DLD1 (cell line): ENCODE measurements at regions not wholly inside any gene's neighbourhood (a gene's known extent, or its start where the extent isn't known, plus 50 kb on each side); places are given as distances from the start of the nearest gene placed in this dataset.

ENCODE experiments used
- in situ Hi-C: cut with HindIII; loops from 2 replicates; pipeline ENCODE4 v1.10.0; 2017; ENCODE audit warnings: low sequenced_read_pairs

DNA sequence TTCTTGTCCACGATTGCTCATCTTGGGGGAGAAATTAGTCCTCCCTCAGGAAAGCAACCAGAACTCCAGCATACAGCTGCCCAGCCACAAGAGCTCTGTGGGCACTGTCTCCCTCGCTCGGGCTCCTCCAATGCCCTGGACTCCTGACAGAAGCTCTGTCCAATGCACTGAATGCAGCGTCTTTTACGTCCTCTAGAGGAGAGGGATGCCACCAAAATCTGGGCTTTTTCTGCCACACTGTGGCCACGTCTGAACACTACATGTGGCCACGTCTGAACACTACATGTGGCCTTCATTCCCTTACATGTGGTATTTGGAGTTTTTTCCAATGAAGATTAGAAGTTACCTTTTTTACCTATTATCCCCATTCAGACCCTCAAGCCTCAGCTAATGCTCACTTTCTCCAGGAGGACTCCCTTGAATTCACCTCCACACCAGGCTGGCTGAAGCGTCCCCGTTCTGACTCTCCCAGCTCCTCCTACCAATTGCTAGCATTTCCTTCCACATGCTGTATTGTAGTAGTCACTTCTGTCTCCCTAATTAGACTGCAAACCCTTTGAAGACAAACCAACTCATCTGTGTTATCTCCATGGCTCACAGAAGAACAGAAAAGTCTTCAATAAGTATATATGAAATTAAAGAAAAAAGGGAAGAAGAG is 134.3 kb upstream of the PDE1C start:
- in situ Hi-C loops: no loop called here

- in situ Hi-C loops: no loop called here
Measured at GRCh38 chr7:32200646-32201045, 130.4 kb upstream of the PDE1C start.

DNA sequence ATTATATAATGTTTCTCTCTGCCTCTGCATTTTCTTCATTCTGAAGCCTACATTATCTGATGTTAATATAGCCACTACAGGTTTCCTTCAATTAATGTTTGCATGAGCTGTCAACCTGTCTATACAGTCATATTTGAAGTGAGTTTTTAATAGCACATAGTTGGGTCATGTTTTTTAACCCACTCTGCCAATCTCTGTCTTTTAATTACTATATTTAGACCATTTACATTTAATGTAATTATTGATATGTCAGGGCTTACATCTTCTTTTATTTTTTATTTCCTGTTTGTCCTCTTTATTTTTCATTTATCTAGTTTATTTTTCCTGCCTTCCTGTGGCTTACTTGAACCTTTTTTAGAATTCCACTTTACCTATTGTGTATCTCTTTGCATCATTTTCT is 124.3 kb upstream of the PDE1C start:
- in situ Hi-C loops: no loop called here

- in situ Hi-C loops: no loop called here
Measured at GRCh38 chr7:32191305-32191704, 121.1 kb upstream of the PDE1C start.

DNA sequence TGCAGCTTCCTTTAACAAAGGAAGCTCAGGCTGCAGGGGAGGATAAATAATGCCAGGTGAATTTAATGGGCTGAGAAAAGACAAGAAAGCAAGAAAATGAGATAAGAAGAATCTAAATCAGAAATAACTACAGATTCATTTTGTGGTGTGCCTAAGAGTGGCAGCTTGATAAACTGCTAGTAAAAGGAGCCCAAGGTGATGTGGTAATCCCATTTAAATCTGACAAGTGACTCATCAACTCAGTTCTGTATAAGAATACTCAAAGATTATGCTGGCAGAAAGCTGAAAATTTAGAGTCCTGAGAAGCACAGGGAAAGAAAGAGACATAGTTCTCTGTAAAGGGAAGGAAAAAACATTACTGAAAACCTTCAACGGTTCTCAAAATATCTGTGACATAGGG is 109.4 kb upstream of the PDE1C start:
- in situ Hi-C loops: no loop called here

- in situ Hi-C loops: no loop called here
Measured at GRCh38 chr7:32178677-32179366, 108.6 kb upstream of the PDE1C start.

- in situ Hi-C loops: no loop called here
Measured at GRCh38 chr7:32177232-32177631, 107.0 kb upstream of the PDE1C start.

GRCh38 chr7:32175099-32175498 is 104.9 kb upstream of the PDE1C start:
- in situ Hi-C loops: no loop called here

- in situ Hi-C loops: no loop called here
Measured at GRCh38 chr7:32171248-32171647, 101.0 kb upstream of the PDE1C start.

DNA sequence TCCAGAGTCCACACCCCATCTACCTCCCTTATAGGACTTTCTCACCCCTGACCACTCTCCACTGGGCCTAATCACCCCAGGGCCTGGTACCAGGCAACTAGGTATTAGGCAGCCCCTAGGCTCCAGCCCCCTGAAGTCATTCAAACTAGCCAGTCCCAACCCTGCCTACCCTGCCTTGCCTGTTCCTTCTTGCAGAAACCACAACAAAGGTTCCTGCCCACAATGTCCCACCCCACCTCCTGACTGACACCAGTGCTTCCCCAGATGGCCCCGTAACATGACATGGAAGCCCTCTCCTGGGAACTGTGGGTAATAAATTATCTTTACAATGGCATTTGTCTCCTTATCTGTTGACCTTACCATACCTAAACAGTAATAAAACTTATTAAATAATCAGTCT is 100.6 kb upstream of the PDE1C start:
- in situ Hi-C loops: no loop called here

- in situ Hi-C loops: no loop called here
Measured at GRCh38 chr7:32169228-32169627, 99.0 kb upstream of the PDE1C start.

GRCh38 chr7:32167815-32168214 is 97.6 kb upstream of the PDE1C start:
- in situ Hi-C loops: no loop called here

DNA sequence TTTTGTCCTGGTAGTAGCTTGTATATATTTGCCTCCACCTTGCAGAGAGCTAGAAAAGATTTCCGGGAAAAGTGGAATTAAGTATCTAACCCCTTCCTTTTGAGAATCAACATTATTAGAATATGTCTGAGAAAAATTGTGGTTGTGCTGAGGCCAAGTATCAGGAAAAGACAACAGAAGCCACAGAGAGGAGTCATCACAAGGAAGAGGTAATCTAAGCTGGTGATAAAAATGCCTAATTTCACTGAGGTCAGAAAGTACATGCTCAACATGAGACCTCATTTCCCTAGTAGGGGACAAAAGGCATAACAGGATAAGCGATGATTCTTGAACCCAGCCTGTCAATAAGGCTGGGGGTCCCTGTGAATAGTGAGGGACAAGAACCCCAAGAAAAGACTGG is 97.0 kb upstream of the PDE1C start:
- in situ Hi-C loops: no loop called here

- in situ Hi-C loops: no loop called here
Measured at GRCh38 chr7:32164341-32164996, 94.3 kb upstream of the PDE1C start.

- in situ Hi-C loops: no loop called here
Measured at GRCh38 chr7:32163896-32164295, 93.7 kb upstream of the PDE1C start.

- in situ Hi-C loops: no loop called here
Measured at GRCh38 chr7:32163141-32163806, 93.1 kb upstream of the PDE1C start.

DNA sequence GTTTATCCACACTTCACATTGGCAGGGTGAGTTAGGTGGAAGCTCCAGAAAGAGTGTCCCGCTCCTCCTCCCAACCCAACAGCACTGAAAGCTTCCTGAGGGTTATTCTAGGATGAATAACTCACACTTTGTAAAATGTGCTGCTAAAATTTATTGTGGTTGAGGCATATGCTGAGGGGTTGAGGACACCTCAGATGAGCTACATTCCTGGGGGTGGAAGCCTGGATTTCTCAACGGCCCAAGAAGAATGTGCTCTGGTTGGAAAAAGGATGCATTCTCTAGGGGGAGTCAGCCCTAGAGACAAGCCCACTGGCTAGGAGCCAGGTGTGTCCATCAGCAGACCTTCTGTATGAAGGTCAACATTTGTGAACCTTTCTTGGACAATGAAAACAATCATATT is 91.5 kb upstream of the PDE1C start:
- in situ Hi-C loops: no loop called here

DNA sequence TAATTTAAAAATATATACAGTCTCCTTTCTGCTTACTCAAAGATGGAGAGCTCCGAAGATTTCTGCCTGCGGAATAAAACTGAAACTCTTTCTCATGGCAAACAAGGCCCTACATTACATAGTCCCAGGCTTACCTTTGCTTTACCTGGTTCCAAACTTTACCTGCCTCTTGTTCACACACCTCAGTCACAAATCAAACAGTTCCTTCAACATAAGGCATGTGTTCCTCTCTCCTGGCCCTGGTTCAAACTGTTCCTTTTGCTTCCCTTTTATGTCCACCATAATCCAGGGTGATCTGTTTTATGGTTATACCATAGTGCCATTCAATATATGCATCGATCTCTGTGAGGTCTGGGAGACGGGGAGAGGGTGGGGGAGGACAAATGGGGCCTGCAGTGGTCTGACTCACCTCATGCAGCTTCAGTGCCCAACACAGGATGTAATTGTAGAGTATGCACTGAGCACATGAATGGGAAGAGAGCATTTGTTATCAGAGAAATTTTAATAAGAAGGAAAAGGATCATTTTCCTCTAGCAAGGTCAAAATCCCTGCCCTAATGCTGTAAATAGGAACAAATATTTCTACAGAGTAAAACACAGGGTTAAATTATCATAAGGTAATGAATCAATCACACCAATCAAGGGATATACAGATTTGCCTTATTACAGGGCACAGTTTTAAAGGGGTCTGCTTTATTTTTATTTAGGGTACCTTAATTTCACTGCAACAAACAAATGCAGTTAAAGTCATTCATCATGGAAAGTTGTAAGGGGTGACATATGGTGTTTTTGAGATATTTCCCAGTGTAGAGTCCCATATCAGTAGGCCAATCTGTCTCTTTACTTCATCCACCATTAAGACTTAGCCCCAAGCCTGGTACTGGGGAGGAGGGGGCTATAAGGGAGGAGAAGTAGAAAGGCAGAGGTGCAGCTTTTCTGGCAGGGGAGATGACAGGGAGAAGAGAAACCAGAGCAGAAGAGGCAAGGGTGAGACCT is 88.8 kb upstream of the PDE1C start:
- in situ Hi-C loops: no loop called here

- in situ Hi-C loops: no loop called here
Measured at GRCh38 chr7:32158076-32158475, 87.9 kb upstream of the PDE1C start.

GRCh38 chr7:32155712-32156111 is 85.5 kb upstream of the PDE1C start:
- in situ Hi-C loops: no loop called here

- in situ Hi-C loops: no loop called here
Measured at GRCh38 chr7:32154797-32155196, 84.6 kb upstream of the PDE1C start.
